Psoas muscle (tissue), 7 donors: ENCODE measurements at regions not wholly inside any gene's neighbourhood (a gene's known extent, or its start where the extent isn't known, plus 50 kb on each side); places are given as distances from the start of the nearest gene placed in this dataset.
A peak's percentile ranks its signal among the peaks of the same experiment; 100 is the strongest.
"Not testable (repeated sequence)": the region's sequence is repeated elsewhere in the genome, so short reads cannot be mapped to it uniquely, and the experiment has no call there.

ENCODE experiments used
- ATAC-seq, 4 donors: fragments of 200-7000 bp; cut with Tn5 transposase; one replicate each; pipeline ENCODE4 v1.9.1; 2020; ENCODE audit warnings: moderate library complexity in 3 of 4, mild to moderate bottlenecking in 2 of 4
- DNase-seq, 2 donors: peaks; one replicate each; pipeline ENCODE4 v3.0.0-alpha.2; 2020
- H3K27ac ChIP-seq: fragments of 200-600 bp; one replicate; pipeline ENCODE4 v1.8.0; 2022
- H3K27me3 ChIP-seq, 3 donors: fragments of 200-600 bp in 1 of 3; one replicate each; pipeline versions ENCODE4 v1.6.1 to v1.8.0; 2013 to 2022; ENCODE audit warnings: low read length in 2 of 3, mild to moderate bottlenecking in 2 of 3, moderate library complexity in 1 of 3; ENCODE audit not compliant: insufficient read depth in 3 of 3
- H3K36me3 ChIP-seq, 2 donors: fragments of 200-600 bp in 1 of 2; one replicate each; pipeline versions ENCODE4 v1.6.1 to v1.8.0; 2013 to 2022; ENCODE audit warnings: low read depth in 1 of 2, mild to moderate bottlenecking in 1 of 2, moderate library complexity in 1 of 2; ENCODE audit not compliant: insufficient read depth in 1 of 2
- H3K4me1 ChIP-seq: fragments of 200-600 bp; one replicate; pipeline ENCODE4 v1.8.0; 2022
- H3K4me3 ChIP-seq: fragments of 200-600 bp; one replicate; pipeline ENCODE4 v1.8.0; 2022; ENCODE audit warnings: mild to moderate bottlenecking
- H3K9me3 ChIP-seq: fragments of 200-600 bp; one replicate; pipeline ENCODE4 v1.8.0; 2022
- WGBS, 3 donors: extraction: QIAGEN DNeasy Blood & Tissue Kit; methylation state at CpG; one replicate each; pipeline versions ENCODE4 v1.1.6 to v1.1.7; 2013; 5-methylcytosine and 5-hydroxymethylcytosine counted together
- intact Hi-C, 2 donors: fragments of 100-400 bp; cut with DNase I; formaldehyde crosslinking; loops; one replicate each; pipeline versions ENCODE4 v1.11.0 to v1.14.2; 2022
- TF ChIP-seq, protein P1 (sequence below): fragments of 200-600 bp; IDR thresholded peaks from one replicate; pipeline ENCODE4 v1.8.0; 2022; ENCODE audit warnings: antibody characterized with exemption
- donor health status: healthy with polysubstance abuse.
- donor health status: DM: no; HTN: no; CAD: no; lungs with moderate emphysema.
- donor health status: Bipolar disorder and iron deficiency.
- donor health status: healthy.
- donor health status: DM: yes; HTN: yes; CAD: no.
- donor health status: DM: no; HTN: no; CAD: no.
- donor health status: DM: yes; HTN: yes; CAD: no.

DNA sequence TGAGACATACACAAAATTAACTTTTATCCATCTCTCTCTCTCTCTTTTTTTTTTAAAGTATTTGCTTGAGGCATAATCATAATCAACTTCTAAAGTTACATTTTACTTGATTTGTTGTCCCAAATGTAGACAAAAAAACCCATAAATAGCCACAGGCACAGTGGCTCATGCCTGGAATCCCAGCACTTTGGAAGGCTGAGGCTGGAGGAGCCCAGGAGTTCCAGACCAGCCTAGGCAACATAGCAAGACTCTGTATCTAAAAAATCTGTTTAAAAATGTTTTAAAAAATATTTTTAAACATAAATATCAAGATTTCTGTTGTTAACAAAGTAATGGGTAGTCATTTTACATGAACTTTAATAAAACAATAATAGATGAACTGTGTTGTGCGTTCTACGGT lies 4791.1 kb upstream of the OR11H1 start:
- H3K4me1 ChIP-seq, intact Hi-C loops, H3K27ac ChIP-seq, ATAC-seq, H3K36me3 ChIP-seq, H3K9me3 ChIP-seq, H3K27me3 ChIP-seq, H3K4me3 ChIP-seq, DNase-seq: not testable (repeated sequence)
- WGBS, 3 donors = 67 to 79% (median 75%) methylated on average over 2 of the region's 2 CpGs

DNA sequence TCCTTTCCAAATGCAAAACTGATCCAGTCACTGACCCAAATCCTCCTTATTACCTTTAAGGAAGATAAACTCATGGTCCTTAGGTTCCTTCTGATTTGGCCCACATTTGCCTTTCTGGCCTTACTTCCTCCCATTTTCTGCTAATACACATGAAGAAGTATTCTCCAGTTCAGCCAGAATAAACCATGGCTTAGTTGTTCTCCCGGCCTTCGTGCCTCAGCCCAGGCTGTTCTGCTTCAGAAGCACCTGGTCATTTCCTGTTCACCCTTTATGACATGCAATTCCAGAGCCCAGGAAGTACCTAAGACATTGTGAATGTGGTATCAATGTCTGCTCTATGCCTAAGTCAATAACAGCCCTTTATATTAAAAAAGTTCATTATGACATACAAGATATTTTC lies 4790.1 kb upstream of the OR11H1 start:
- H3K27ac ChIP-seq, H3K27me3 ChIP-seq, DNase-seq, intact Hi-C loops, H3K36me3 ChIP-seq, H3K4me3 ChIP-seq, H3K4me1 ChIP-seq, H3K9me3 ChIP-seq: not testable (repeated sequence)
- peak in 1 of 4 donors; percentile 19 for ATAC-seq
- 71 to 74% (median 74%) methylated on average over 2 of the region's 2 CpGs for WGBS, 3 donors

DNA sequence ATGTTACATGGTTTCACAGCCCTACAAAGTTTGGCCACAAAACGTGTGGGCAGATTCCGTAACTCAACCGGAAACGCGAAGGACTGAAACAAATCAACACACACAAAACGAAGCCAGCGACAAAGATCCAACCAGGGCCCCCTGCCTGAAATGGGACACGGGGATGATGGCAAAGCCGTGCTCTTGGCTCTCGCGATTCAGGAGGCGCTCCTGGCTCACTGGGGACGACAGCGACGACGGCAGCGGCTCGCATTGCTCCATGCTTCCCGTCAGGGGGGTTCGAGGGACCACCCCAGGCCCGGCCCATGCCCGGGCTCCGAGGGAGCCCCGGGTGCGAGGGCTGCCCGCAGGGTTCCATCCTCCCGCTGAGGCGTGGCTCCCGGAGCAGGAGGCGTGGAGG lies 4786.8 kb upstream of the OR11H1 start:
- 62 to 67% (median 62%) methylated on average over 26 to 30 of the region's 30 CpGs for WGBS, 3 donors
- intact Hi-C loops = no loop called here
- TF ChIP-seq, protein P1, sequence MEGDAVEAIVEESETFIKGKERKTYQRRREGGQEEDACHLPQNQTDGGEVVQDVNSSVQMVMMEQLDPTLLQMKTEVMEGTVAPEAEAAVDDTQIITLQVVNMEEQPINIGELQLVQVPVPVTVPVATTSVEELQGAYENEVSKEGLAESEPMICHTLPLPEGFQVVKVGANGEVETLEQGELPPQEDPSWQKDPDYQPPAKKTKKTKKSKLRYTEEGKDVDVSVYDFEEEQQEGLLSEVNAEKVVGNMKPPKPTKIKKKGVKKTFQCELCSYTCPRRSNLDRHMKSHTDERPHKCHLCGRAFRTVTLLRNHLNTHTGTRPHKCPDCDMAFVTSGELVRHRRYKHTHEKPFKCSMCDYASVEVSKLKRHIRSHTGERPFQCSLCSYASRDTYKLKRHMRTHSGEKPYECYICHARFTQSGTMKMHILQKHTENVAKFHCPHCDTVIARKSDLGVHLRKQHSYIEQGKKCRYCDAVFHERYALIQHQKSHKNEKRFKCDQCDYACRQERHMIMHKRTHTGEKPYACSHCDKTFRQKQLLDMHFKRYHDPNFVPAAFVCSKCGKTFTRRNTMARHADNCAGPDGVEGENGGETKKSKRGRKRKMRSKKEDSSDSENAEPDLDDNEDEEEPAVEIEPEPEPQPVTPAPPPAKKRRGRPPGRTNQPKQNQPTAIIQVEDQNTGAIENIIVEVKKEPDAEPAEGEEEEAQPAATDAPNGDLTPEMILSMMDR = no peak
- Histone ChIP-seq H3K4me3 (no peak overlapping the region), H3K27ac (no peak overlapping the region), H3K27me3 (no peaks in the 10 kb centered on the region), H3K36me3 (no peaks in the 10 kb centered on the region), H3K4me1 (no peaks in the 10 kb centered on the region), H3K9me3 (no peaks in the 10 kb centered on the region)
- DNase-seq = peak in 1 of 2 donors; percentile 59
- no peak for ATAC-seq

DNA sequence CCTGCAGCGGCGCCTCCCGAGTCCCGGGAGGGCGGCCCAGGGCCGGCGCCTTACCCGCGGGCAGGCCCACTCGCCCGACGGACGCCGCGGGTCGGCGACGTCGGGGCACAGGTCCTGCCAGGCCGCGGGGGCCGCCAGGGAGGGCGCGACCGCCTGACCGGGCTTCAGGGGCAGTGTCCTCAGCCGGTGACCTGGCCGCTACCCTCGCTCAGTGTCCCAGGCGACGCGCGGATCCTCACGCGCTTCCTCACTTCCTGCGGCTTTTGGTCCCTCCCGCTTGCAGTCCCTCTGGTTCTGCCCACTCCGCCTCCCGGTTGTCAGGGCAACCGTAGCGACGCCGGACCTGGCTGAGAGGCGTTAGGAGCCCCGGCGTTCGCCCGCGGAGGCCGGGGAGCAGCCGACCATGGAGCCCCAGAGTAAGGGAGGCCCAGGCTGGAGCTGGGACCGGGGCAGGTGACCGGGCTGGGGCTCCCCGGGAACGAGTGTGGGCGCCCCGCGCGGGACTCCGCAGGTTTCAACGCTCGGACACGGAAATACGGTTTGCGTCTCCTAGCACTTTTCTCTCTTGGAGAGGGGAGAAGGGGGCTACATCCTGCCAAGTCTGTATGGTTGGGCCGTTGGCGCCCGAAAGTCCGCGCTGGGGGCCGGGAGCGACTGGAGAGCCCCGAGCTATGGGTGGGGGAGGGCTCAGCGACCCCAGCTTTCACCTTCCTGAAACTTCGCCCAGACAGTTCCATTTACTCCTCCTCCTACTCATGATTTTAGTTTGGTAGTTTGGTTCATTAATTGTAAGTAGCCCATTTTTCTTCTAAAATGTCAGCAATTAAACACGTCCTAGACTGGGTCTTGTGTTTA lies 4786.0 kb upstream of the OR11H1 start:
- H3K4me1 ChIP-seq, H3K27ac ChIP-seq, H3K4me3 ChIP-seq, H3K36me3 ChIP-seq, DNase-seq, H3K27me3 ChIP-seq, intact Hi-C loops, H3K9me3 ChIP-seq: not testable (repeated sequence)
- ATAC-seq = peak in 3 of 4 donors; percentile 35 to 53 (median 41)
- WGBS, 3 donors = 65 to 68% (median 66%) methylated on average over 76 of the region's 76 CpGs

DNA sequence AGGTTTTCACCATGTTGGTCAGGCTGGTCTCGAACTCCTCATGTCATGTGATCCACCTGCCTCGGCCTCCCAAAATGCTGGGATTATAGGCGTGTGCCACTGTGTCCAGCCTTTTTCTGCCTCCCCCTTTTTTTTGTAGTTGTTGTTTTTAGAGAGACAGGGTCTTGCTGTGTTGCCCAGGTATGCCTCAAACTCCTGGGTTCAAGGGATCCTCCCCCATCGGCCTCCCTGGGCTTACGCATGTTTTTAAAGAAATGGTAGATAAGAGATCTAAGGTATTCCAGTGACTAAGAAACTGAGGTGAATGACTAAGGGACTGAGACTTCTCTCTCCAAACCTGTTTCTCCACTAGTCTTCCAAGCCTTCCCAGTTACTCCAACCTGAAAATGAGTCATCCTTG lies 4781.6 kb upstream of the OR11H1 start:
- 68 to 77% (median 71%) methylated on average over 5 of the region's 5 CpGs for WGBS, 3 donors
- H3K27ac ChIP-seq, intact Hi-C loops, DNase-seq, H3K4me3 ChIP-seq, H3K36me3 ChIP-seq, H3K27me3 ChIP-seq, H3K9me3 ChIP-seq, ATAC-seq, H3K4me1 ChIP-seq: not testable (repeated sequence)

DNA sequence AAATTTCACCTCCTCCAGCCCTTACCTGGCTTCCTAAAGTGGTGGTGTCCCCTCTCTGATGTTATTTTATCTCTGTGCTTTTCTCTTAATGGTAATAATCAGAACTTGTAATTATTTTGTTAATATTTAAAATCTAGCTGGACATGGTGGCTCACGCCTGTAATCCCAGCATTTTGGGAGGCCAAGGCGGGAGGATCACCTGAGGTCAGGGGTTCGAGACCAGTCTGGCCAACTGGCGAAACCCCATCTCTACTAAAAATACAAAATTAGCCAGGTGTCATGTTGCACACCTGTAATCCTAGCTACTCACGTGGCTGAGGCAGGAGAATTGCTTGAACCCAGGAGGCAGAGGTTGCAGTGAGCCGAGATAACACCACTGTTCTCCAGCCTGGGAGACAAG lies 4780.8 kb upstream of the OR11H1 start:
- intact Hi-C loops, DNase-seq, H3K27ac ChIP-seq, ATAC-seq, H3K9me3 ChIP-seq, H3K27me3 ChIP-seq, H3K4me1 ChIP-seq, H3K4me3 ChIP-seq, H3K36me3 ChIP-seq: not testable (repeated sequence)
- WGBS, 3 donors = 56 to 60% (median 59%) methylated on average over 6 of the region's 6 CpGs

DNA sequence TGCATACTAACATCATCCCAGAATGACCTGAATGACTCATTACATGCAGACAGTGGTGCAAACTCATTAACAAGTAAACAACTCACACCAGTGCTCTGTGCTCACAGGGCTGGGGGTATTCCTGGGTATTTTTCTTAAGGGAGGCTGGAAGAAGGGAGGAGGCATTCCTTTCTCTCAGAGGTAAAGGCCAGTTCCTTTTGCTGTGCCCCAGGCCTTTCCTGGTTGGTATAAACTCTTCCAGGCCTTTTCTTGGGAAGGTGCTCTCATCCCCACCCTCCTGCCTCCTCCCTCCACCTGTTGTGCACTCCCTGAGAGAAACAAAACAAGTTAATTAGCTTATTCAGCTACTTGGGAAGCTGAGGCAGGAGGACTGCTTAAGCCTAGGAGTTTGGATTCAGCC lies 4779.2 kb upstream of the OR11H1 start:
- H3K27ac ChIP-seq, intact Hi-C loops: not testable (repeated sequence)

DNA sequence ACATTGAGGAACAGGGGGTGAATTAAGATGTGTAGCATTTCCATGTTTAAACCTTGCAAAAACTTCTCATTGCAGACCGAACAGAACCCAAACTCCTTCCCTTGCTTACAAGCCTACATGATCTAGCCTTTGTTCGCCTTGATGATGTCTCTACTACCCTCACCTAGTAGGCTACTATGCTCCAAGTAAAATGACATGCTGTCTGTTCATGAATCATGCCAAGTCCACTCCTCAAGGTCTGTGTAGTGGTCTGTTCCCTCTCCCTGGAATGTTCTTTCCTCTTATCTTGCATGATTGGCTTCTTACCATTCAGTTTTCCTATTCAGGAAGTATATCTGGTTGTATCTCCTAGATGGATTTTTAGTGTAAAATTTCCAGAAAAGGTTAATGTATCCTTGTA lies 4778.6 kb upstream of the OR11H1 start:
- intact Hi-C loops, H3K27ac ChIP-seq: not testable (repeated sequence)
- WGBS, 3 donors = 37 to 41% (median 39%) methylated on average over 2 of the region's 2 CpGs

More for the DNA sequence above, 4779.2 kb upstream of the OR11H1 start:
- H3K36me3 ChIP-seq, ATAC-seq, H3K4me3 ChIP-seq, H3K4me1 ChIP-seq, H3K27me3 ChIP-seq, H3K9me3 ChIP-seq, DNase-seq: not testable (repeated sequence)

DNA sequence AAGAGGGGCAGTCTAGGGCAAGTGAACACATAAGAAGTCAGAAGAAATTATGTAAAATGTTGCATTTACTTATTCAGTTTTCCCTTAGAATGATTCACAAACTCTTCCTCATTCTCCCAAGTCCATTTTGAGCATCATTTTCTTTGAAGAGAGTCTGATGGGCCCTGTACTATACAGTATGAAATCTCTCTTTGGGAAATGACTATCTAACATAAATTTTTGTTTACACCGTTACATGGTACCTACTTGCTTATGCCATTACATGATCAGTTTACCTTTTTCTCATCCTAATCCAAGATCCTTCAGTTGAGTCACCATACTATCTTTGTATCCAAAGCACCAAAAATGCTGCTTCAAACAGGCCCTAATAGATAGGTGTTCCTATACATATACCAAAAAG lies 4774.4 kb upstream of the OR11H1 start:
- H3K27me3 ChIP-seq, H3K36me3 ChIP-seq, H3K27ac ChIP-seq, DNase-seq, intact Hi-C loops, H3K4me1 ChIP-seq, H3K4me3 ChIP-seq, H3K9me3 ChIP-seq: not testable (repeated sequence)
- WGBS, 3 donors = 55 to 62% (median 60%) methylated on average over 1 of the region's 1 CpG
- peak in 2 of 4 donors; percentile 17 to 26 for ATAC-seq

More for the DNA sequence above, 4778.6 kb upstream of the OR11H1 start:
- ATAC-seq = peak; percentile 15 to 48 (median 32)
- H3K9me3 ChIP-seq, H3K27me3 ChIP-seq, DNase-seq, H3K4me1 ChIP-seq, H3K36me3 ChIP-seq, H3K4me3 ChIP-seq: not testable (repeated sequence)

DNA sequence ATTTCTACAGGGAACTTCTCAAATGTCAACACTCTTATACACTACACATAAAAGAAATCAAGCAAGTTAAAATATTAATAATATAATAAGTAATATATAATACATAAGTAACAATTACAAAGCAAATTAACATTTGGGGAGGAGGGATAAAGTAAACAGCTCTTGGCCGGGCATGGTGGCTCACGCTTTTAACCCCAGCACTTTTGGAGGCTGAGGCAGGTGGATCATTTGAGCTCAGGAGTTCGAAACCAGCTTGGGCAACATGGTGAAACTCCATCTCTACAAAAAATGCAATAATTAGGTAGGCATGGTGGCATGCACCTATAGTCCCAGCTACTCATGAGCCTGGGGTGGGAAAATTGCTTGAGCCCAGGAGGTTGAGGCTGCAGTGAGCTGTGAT lies 4772.6 kb upstream of the OR11H1 start:
- H3K27ac ChIP-seq, H3K27me3 ChIP-seq, H3K4me3 ChIP-seq, H3K4me1 ChIP-seq, H3K36me3 ChIP-seq, DNase-seq, H3K9me3 ChIP-seq, intact Hi-C loops: not testable (repeated sequence)
- 43 to 49% (median 43%) methylated on average over 3 of the region's 3 CpGs for WGBS, 3 donors
- ATAC-seq = peak in 1 of 4 donors; percentile 13

DNA sequence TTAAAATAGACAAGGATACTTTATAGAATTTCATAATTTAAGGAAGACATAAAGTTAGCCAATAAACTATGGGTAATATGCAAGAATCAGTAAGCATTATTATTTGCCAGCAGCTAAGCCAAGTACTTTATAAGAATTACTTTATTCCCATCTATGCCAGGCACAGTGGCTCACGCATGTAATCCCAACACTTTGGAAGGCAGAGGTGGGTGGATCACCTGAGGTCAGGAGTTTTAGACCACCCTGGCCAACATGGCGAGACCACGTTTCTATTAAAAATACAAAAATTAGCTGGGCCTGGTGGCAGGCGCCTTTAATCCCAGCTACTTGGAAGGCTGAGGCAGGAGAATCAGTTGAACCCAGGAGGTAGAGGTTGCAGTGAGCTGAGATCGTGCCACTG lies 4767.6 kb upstream of the OR11H1 start:
- H3K4me1 ChIP-seq, DNase-seq, H3K27ac ChIP-seq, H3K36me3 ChIP-seq, H3K4me3 ChIP-seq, H3K9me3 ChIP-seq, H3K27me3 ChIP-seq, intact Hi-C loops: not testable (repeated sequence)
- 41 to 46% (median 44%) methylated on average over 5 of the region's 5 CpGs for WGBS, 3 donors
- ATAC-seq = peak in 1 of 4 donors; percentile 28
